Psoas muscle (tissue), 7 donors: ENCODE measurements at regions not wholly inside any gene's neighbourhood (a gene's known extent, or its start where the extent isn't known, plus 50 kb on each side); places are given as distances from the start of the nearest gene placed in this dataset.

ENCODE experiments used
- ATAC-seq, 4 donors: fragments of 200-7000 bp; cut with Tn5 transposase; one replicate each; pipeline ENCODE4 v1.9.1; 2020; ENCODE audit warnings: moderate library complexity in 3 of 4, mild to moderate bottlenecking in 2 of 4
- DNase-seq, 2 donors: peaks; one replicate each; pipeline ENCODE4 v3.0.0-alpha.2; 2020
- H3K27ac ChIP-seq: fragments of 200-600 bp; one replicate; pipeline ENCODE4 v1.8.0; 2022
- H3K27me3 ChIP-seq, 3 donors: fragments of 200-600 bp in 1 of 3; one replicate each; pipeline versions ENCODE4 v1.6.1 to v1.8.0; 2013 to 2022; ENCODE audit warnings: low read length in 2 of 3, mild to moderate bottlenecking in 2 of 3, moderate library complexity in 1 of 3; ENCODE audit not compliant: insufficient read depth in 3 of 3
- H3K36me3 ChIP-seq, 2 donors: fragments of 200-600 bp in 1 of 2; one replicate each; pipeline versions ENCODE4 v1.6.1 to v1.8.0; 2013 to 2022; ENCODE audit warnings: low read depth in 1 of 2, mild to moderate bottlenecking in 1 of 2, moderate library complexity in 1 of 2; ENCODE audit not compliant: insufficient read depth in 1 of 2
- H3K4me1 ChIP-seq: fragments of 200-600 bp; one replicate; pipeline ENCODE4 v1.8.0; 2022
- H3K4me3 ChIP-seq: fragments of 200-600 bp; one replicate; pipeline ENCODE4 v1.8.0; 2022; ENCODE audit warnings: mild to moderate bottlenecking
- H3K9me3 ChIP-seq: fragments of 200-600 bp; one replicate; pipeline ENCODE4 v1.8.0; 2022
- CTCF ChIP-seq: fragments of 200-600 bp; IDR thresholded peaks from one replicate; pipeline ENCODE4 v1.8.0; 2022; ENCODE audit warnings: antibody characterized with exemption
- WGBS, 3 donors: extraction: QIAGEN DNeasy Blood & Tissue Kit; methylation state at CpG; one replicate each; pipeline versions ENCODE4 v1.1.6 to v1.1.7; 2013; 5-methylcytosine and 5-hydroxymethylcytosine counted together
- intact Hi-C, 2 donors: fragments of 100-400 bp; cut with DNase I; formaldehyde crosslinking; loops; one replicate each; pipeline versions ENCODE4 v1.11.0 to v1.14.2; 2022
- donor health status: healthy with polysubstance abuse.
- donor health status: DM: no; HTN: no; CAD: no; lungs with moderate emphysema.
- donor health status: Bipolar disorder and iron deficiency.
- donor health status: healthy.
- donor health status: DM: yes; HTN: yes; CAD: no.
- donor health status: DM: no; HTN: no; CAD: no.
- donor health status: DM: yes; HTN: yes; CAD: no.

- H3K27ac ChIP-seq = no peak overlapping the region
- H3K9me3 ChIP-seq = no peaks in the 10 kb centered on the region
- H3K36me3 ChIP-seq = no peaks in the 10 kb centered on the region
- H3K27me3 ChIP-seq = no peaks in the 10 kb centered on the region
- no peak overlapping the region for H3K4me3 ChIP-seq
- no peak for TF ChIP-seq CTCF
- 96 to 100% (median 100%) methylated on average over 1 of the region's 1 CpG for WGBS, 3 donors
- no peak for ATAC-seq
- no peaks in the 10 kb centered on the region for H3K4me1 ChIP-seq
- DNase-seq = no peak
- intact Hi-C loops = no loop called here
Observed at GRCh38 chr13:33376212-33376611, 90.7 kb upstream of the STARD13 start.

- H3K27me3 ChIP-seq = no peaks in the 10 kb centered on the region
- DNase-seq (no peak), ATAC-seq (no peak)
- no peaks in the 10 kb centered on the region for H3K36me3 ChIP-seq
- no peaks in the 10 kb centered on the region for H3K9me3 ChIP-seq
- intact Hi-C loops = no loop called here
- H3K27ac ChIP-seq = no peak overlapping the region
- WGBS, 3 donors = 86 to 96% (median 92%) methylated on average over 4 of the region's 4 CpGs
- H3K4me1 ChIP-seq = no peaks in the 10 kb centered on the region
- no peak overlapping the region for H3K4me3 ChIP-seq
- TF ChIP-seq CTCF = no peak
Observed at GRCh38 chr13:33377411-33377810, 91.9 kb upstream of the STARD13 start.

- Histone ChIP-seq H3K27me3 (no peaks in the 10 kb centered on the region), H3K4me3 (no peak overlapping the region), H3K4me1 (no peaks in the 10 kb centered on the region), H3K9me3 (no peaks in the 10 kb centered on the region), H3K27ac (no peak overlapping the region), H3K36me3 (no peaks in the 10 kb centered on the region)
- TF ChIP-seq CTCF = no peak
- no peak for ATAC-seq
- DNase-seq = no peak
- intact Hi-C loops = no loop called here
Observed at GRCh38 chr13:33377825-33378224, 92.3 kb upstream of the STARD13 start.

- no peaks in the 10 kb centered on the region for H3K9me3 ChIP-seq
- no peak overlapping the region for H3K27ac ChIP-seq
- ATAC-seq (no peak), DNase-seq (no peak)
- H3K4me1 ChIP-seq = no peaks in the 10 kb centered on the region
- no peaks in the 10 kb centered on the region for H3K36me3 ChIP-seq
- H3K4me3 ChIP-seq = no peak overlapping the region
- H3K27me3 ChIP-seq = no peaks in the 10 kb centered on the region
- TF ChIP-seq CTCF = no peak
- intact Hi-C loops = no loop called here
Observed at GRCh38 chr13:33379608-33380007, 94.1 kb upstream of the STARD13 start.

- Histone ChIP-seq H3K4me3 (no peak overlapping the region), H3K9me3 (no peaks in the 10 kb centered on the region), H3K27ac (no peak overlapping the region), H3K36me3 (no peaks in the 10 kb centered on the region), H3K27me3 (no peaks in the 10 kb centered on the region), H3K4me1 (no peaks in the 10 kb centered on the region)
- intact Hi-C loops = no loop called here
- TF ChIP-seq CTCF = no peak
- WGBS, 3 donors = 74 to 75% (median 75%) methylated on average over 3 of the region's 3 CpGs
- DNase-seq = no peak
- ATAC-seq = no peak
Observed at GRCh38 chr13:33380487-33381079, 95.0 kb upstream of the STARD13 start.
